GM18505 (cell line): ENCODE measurements at regions not wholly inside any gene's neighbourhood (a gene's known extent, or its start where the extent isn't known, plus 50 kb on each side); places are given as distances from the start of the nearest gene placed in this dataset.
"Not testable (repeated sequence)": the region's sequence is repeated elsewhere in the genome, so short reads cannot be mapped to it uniquely, and the experiment has no call there.

Source experiments
- ATAC-seq: cut with Tn5 transposase; IDR thresholded peaks from one replicate; pipeline ENCODE4 v1.9.1; 2021; ENCODE audit not compliant: unreplicated experiment
- POLR2A ChIP-seq: IDR thresholded peaks from 4 replicates; pipeline ENCODE4 v1.6.1; 2011; ENCODE audit warnings: borderline replicate concordance; ENCODE audit not compliant: insufficient read depth, insufficient read length; ENCODE audit errors: extremely low read depth

- no peak for TF ChIP-seq POLR2A
- no peak for ATAC-seq
Observed at GRCh38 chr1:166383635-166384346, 217.0 kb upstream of the FAM78B start.

GRCh38 chr1:166384948-166385347 lies 218.1 kb upstream of the FAM78B start:
- TF ChIP-seq POLR2A = no peak
- ATAC-seq = no peak

- no peak for TF ChIP-seq POLR2A
- no peak for ATAC-seq
Observed at GRCh38 chr1:166390366-166391033, 223.7 kb upstream of the FAM78B start.

- no peak for ATAC-seq
- no peak for TF ChIP-seq POLR2A
Observed at GRCh38 chr1:166391279-166392066, 224.7 kb upstream of the FAM78B start.

- ATAC-seq = no peak
- TF ChIP-seq POLR2A = no peak
Observed at GRCh38 chr1:166395729-166396128, 228.9 kb upstream of the FAM78B start.

GRCh38 chr1:166409253-166410082 lies 242.7 kb upstream of the FAM78B start:
- not testable (repeated sequence) for ATAC-seq

- no peak for TF ChIP-seq POLR2A
- no peak for ATAC-seq
Observed at GRCh38 chr1:166410083-166410385, 243.2 kb upstream of the FAM78B start.

- not testable (repeated sequence) for ATAC-seq
Observed at GRCh38 chr1:166416831-166417230, 250.0 kb upstream of the FAM78B start.

- no peak for TF ChIP-seq POLR2A
- ATAC-seq = no peak
Observed at GRCh38 chr1:166418344-166418933, 251.6 kb upstream of the FAM78B start.

GRCh38 chr1:166422586-166422985 lies 255.8 kb upstream of the FAM78B start:
- not testable (repeated sequence) for ATAC-seq

GRCh38 chr1:166432655-166433054 lies 265.9 kb upstream of the FAM78B start:
- no peak for ATAC-seq

GRCh38 chr1:166433404-166434304 lies 266.9 kb upstream of the FAM78B start:
- ATAC-seq = not testable (repeated sequence)

More at GRCh38 chr1:166432655-166433054, 265.9 kb upstream of the FAM78B start:
- TF ChIP-seq POLR2A = no peak
